SK-N-MC (cell line): ENCODE measurements at regions not wholly inside any gene's neighbourhood (a gene's known extent, or its start where the extent isn't known, plus 50 kb on each side); places are given as distances from the start of the nearest gene placed in this dataset.

Experiments
- EZH2 ChIP-seq: fragments of 200-600 bp; sonication (generic); IDR thresholded peaks from one replicate; pipeline ENCODE4 v1.6.1; 2017; ENCODE audit warnings: antibody characterized with exemption
- FOXP2 ChIP-seq: optimal IDR thresholded peaks from 2 replicates; pipeline ENCODE3; 2011; ENCODE audit warnings: mild to moderate bottlenecking, moderate library complexity; ENCODE audit not compliant: insufficient read depth; ENCODE audit errors: extremely low read length, control extremely low read depth
- POLR2AphosphoS5 ChIP-seq: IDR thresholded peaks from 2 replicates; pipeline ENCODE4 v1.6.1; 2012; ENCODE audit warnings: mild to moderate bottlenecking, low read depth, low read length, borderline replicate concordance

DNA sequence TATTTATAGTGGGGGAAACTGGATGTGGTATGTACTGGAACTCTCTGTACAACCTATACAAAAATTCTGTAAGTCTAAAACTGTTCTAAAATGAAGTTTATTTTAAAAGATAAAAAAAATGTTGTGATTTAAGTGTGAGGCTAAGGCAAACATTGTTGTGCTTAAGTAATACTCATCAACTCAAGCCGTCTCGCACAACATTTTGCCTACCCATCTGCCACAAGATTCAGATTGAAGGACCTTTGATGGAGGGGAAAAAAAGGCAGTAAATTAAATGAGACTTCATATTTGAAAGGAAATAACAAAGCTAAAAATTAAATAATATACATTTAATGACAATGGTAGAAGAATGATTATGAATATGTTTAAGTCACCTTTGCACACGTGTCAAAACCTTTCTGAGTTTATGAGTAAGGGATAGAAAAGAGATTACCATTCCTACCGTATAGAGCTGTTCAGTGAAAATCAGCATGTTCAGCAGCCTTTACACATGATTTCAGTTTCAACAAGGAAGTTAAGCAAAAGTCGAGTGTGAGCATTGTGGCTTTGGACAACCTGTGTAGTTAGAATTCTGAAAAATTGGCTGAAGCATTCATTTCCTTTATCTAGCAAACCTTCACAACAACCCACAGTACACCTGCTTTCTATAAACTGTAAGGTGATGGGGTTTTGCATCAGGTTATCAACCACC is 499.3 kb downstream of the IRS1 start:
- TF ChIP-seq POLR2AphosphoS5, result no peak
- no peak for TF ChIP-seq EZH2
- TF ChIP-seq FOXP2, result no peak
